SK-N-SH treated with all-trans-retinoic acid at 6 μM for 48 hours (cell line): ENCODE measurements at regions not wholly inside any gene's neighbourhood (a gene's known extent, or its start where the extent isn't known, plus 50 kb on each side); places are given as distances from the start of the nearest gene placed in this dataset.

ENCODE experiments used
- ARNTL ChIP-seq: fragments of 450-650 bp; formaldehyde crosslinking; IDR thresholded peaks from 2 replicates; pipeline ENCODE4 v1.5.0; 2020; ENCODE audit warnings: low read depth, mild to moderate bottlenecking, moderate library complexity, borderline replicate concordance
- CSDC2 ChIP-seq: fragments of 250-450 bp; sonication (Bioruptor Pico); IDR thresholded peaks from 2 replicates; pipeline ENCODE4 v1.5.0; 2020; ENCODE audit warnings: mild to moderate bottlenecking, moderate library complexity
- CSRNP3 ChIP-seq: fragments of 250-450 bp; sonication (Bioruptor Pico); IDR thresholded peaks from 2 replicates; pipeline ENCODE4 v1.5.1; 2021; ENCODE audit warnings: mild to moderate bottlenecking, moderate library complexity
- ISL1 ChIP-seq: fragments of 250-450 bp; sonication (Bioruptor Pico); IDR thresholded peaks from 2 replicates; pipeline ENCODE4 v2.1.2; 2022; ENCODE audit warnings: mild to moderate bottlenecking, moderate library complexity
- PATZ1 ChIP-seq: fragments of 250-450 bp; sonication (Bioruptor Pico); IDR thresholded peaks from 2 replicates; pipeline ENCODE4 v1.8.0; 2020; ENCODE audit warnings: mild to moderate bottlenecking, moderate library complexity, borderline replicate concordance
- TCF4 ChIP-seq: fragments of 250-450 bp; sonication (Bioruptor Pico); IDR thresholded peaks from 2 replicates; pipeline ENCODE4 v1.8.0; 2021; ENCODE audit warnings: mild to moderate bottlenecking, moderate library complexity, borderline replicate concordance
- ZFP3 ChIP-seq: fragments of 250-450 bp; sonication (Bioruptor Pico); IDR thresholded peaks from 2 replicates; pipeline ENCODE4 v1.5.0; 2020; ENCODE audit warnings: mild to moderate bottlenecking, moderate library complexity
- ZFP30 ChIP-seq: fragments of 450-650 bp; formaldehyde crosslinking; IDR thresholded peaks from 2 replicates; pipeline ENCODE4 v1.5.0; 2022; ENCODE audit warnings: mild to moderate bottlenecking, moderate library complexity
- ZNF565 ChIP-seq: fragments of 450-650 bp; formaldehyde crosslinking; conservative IDR thresholded peaks from 2 replicates; pipeline ENCODE4 v1.5.0; 2020; ENCODE audit warnings: low read depth, mild to moderate bottlenecking, moderate library complexity
- ZNF8 ChIP-seq: fragments of 450-650 bp; formaldehyde crosslinking; IDR thresholded peaks from 2 replicates; pipeline ENCODE4 v1.5.0; 2020; ENCODE audit warnings: mild to moderate bottlenecking, moderate library complexity
- TF ChIP-seq, protein P1 (sequence below): fragments of 250-450 bp; sonication (Bioruptor Pico); IDR thresholded peaks from 2 replicates; pipeline ENCODE4 v1.8.0; 2021; ENCODE audit warnings: low read depth, mild to moderate bottlenecking, moderate library complexity, borderline replicate concordance
- TF ChIP-seq, protein P2 (sequence below): fragments of 250-450 bp; sonication (Bioruptor Pico); IDR thresholded peaks from 2 replicates; pipeline ENCODE4 v1.5.1; 2020; ENCODE audit warnings: low read depth, mild to moderate bottlenecking, moderate library complexity
- TF ChIP-seq, protein P3 (sequence below): fragments of 250-450 bp; sonication (Bioruptor Pico); IDR thresholded peaks from 2 replicates; pipeline ENCODE4 v1.5.0; 2020; ENCODE audit warnings: mild to moderate bottlenecking, moderate library complexity

DNA sequence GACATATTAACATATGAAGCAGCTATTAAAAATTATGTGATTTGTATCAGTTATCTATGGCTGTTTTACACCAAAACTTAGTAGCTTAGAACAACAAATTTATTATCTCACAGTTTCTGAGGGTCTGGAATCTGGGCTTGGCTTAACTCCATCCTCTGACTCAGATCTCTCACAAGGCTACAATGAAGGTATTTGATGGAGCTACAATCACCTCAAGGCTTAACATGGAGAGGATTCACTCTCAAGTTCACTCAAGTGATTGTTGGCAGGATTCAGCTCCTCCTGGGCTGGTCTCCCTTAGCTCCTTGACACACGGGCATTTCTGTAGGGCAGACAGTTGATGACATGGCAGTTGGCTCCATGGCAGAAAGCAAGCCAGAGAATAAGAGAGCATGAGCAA is 133.0 kb upstream of the SLC14A2 start:
- TF ChIP-seq ARNTL (CRISPR knock-in tag) (no peak), ISL1 (CRISPR knock-in tag) (no peak), ZNF565 (CRISPR knock-in tag) (no peak), PATZ1 (CRISPR knock-in tag) (no peak), CSDC2 (no peak), ZFP3 (CRISPR knock-in tag) (no peak), CSRNP3 (CRISPR knock-in tag) (no peak), TCF4 (CRISPR knock-in tag) (no peak), ZNF8 (CRISPR knock-in tag) (no peak), ZFP30 (CRISPR knock-in tag) (no peak)
- TF ChIP-seq, protein P1, sequence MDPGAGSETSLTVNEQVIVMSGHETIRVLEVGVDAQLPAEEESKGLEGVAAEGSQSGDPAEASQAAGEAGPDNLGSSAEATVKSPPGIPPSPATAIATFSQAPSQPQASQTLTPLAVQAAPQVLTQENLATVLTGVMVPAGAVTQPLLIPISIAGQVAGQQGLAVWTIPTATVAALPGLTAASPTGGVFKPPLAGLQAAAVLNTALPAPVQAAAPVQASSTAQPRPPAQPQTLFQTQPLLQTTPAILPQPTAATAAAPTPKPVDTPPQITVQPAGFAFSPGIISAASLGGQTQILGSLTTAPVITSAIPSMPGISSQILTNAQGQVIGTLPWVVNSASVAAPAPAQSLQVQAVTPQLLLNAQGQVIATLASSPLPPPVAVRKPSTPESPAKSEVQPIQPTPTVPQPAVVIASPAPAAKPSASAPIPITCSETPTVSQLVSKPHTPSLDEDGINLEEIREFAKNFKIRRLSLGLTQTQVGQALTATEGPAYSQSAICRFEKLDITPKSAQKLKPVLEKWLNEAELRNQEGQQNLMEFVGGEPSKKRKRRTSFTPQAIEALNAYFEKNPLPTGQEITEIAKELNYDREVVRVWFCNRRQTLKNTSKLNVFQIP, result no peak
- TF ChIP-seq, protein P2, sequence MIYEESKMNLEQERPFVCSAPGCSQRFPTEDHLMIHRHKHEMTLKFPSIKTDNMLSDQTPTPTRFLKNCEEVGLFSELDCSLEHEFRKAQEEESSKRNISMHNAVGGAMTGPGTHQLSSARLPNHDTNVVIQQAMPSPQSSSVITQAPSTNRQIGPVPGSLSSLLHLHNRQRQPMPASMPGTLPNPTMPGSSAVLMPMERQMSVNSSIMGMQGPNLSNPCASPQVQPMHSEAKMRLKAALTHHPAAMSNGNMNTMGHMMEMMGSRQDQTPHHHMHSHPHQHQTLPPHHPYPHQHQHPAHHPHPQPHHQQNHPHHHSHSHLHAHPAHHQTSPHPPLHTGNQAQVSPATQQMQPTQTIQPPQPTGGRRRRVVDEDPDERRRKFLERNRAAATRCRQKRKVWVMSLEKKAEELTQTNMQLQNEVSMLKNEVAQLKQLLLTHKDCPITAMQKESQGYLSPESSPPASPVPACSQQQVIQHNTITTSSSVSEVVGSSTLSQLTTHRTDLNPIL, result no peak
- TF ChIP-seq, protein P3, sequence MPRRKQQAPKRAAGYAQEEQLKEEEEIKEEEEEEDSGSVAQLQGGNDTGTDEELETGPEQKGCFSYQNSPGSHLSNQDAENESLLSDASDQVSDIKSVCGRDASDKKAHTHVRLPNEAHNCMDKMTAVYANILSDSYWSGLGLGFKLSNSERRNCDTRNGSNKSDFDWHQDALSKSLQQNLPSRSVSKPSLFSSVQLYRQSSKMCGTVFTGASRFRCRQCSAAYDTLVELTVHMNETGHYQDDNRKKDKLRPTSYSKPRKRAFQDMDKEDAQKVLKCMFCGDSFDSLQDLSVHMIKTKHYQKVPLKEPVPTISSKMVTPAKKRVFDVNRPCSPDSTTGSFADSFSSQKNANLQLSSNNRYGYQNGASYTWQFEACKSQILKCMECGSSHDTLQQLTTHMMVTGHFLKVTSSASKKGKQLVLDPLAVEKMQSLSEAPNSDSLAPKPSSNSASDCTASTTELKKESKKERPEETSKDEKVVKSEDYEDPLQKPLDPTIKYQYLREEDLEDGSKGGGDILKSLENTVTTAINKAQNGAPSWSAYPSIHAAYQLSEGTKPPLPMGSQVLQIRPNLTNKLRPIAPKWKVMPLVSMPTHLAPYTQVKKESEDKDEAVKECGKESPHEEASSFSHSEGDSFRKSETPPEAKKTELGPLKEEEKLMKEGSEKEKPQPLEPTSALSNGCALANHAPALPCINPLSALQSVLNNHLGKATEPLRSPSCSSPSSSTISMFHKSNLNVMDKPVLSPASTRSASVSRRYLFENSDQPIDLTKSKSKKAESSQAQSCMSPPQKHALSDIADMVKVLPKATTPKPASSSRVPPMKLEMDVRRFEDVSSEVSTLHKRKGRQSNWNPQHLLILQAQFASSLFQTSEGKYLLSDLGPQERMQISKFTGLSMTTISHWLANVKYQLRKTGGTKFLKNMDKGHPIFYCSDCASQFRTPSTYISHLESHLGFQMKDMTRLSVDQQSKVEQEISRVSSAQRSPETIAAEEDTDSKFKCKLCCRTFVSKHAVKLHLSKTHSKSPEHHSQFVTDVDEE (CRISPR knock-in tag), result no peak
